ENCODE measurements at regions not wholly inside any gene's neighbourhood (a gene's known extent, or its start where the extent isn't known, plus 50 kb on each side); places are given as distances from the start of the nearest gene placed in this dataset.
A peak's percentile ranks its signal among the peaks of the same experiment; 100 is the strongest.
"Not testable (repeated sequence)": the region's sequence is repeated elsewhere in the genome, so short reads cannot be mapped to it uniquely, and the experiment has no call there.

DNA sequence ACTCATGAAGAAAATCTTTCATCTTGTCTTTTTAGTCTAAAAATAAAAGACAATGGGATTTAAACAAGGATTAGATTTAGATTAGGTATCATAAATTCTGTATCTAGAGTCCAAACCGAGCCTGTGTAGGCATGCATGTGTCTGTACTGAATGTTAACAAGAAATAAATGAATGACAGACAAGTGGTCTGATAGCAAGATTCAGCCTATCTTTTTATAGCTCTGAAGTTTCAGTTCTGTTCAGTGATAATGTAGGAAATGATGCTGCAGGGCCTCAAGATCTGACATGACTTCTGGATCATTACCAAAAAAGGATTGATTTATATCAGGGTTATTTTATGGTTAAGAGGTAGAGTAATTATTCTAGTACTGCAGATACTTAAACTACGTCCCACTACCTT is 137.0 kb upstream of the ATP5MC3 start:
- DNase-seq = no peak

DNA sequence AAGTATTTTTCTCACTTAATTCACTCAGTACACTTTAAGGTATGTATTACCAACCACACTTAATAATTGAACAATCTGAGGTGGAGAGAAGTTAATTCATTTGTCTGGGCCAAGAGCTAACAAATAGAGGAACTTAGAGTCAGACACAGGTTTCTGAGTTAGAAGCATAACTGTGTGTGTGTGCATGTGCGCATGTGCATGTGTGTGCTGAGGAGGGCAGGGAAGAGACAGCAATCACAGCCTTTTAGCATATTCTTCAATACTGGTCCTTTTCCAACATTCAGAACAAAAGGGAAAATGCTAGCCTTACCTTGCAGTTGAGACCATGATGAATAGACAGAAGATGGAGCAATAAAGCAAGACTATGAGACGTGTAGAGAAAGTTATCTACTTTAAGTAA is 136.2 kb upstream of the ATP5MC3 start:
- DNase-seq = no peak

DNA sequence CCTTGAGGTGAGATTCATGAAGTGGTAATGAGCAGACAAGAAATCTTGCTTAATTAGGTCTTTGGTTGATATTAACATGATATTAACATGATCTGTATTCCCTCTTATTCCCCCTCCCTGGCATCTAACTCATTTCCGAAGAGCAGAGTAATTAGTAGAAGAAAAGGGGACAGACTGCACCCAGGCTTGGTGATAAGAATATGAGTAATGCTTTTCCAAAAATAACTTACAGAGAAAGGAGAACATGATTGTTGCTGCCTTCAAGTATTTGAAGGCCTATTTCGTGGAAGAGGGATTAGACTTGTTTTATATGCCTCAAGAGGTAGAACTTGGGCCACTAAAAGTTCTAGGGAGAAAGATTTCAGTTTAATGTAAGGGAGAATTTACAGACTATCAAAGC is 130.6 kb upstream of the ATP5MC3 start:
- DNase-seq = no peak

DNA sequence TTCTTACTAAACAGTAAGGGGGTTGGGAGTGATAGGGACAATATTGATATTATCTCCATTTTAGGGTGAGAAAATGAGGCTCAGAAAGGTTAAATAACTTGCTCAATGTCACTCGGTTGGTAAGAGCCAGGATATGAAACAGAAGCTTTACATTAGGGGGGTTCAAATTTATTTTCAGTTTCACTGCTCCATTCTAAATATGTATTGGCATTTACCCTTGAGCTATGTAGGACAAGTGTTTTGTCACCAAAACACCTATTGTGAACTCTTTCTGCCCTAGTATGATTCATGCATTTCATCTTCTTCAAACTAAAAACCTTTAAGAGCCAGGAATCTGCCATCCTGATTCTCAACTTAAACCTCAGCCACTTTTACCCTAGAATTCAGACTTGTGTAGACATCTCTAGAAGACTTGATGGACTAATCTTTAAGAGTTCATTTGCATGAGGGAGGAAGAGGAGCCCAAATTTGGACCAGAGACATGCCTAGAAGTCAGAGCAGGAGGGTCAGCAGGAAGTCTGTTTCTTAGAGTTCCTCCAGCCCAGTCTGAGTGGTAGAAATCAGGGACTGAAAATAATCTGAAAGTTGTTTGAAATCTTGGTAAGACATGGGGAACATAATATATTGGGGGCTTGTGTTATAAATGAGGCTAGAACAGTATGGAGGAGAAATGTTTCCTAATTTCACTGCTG is 129.4 kb upstream of the ATP5MC3 start:
- no peak for DNase-seq

DNA sequence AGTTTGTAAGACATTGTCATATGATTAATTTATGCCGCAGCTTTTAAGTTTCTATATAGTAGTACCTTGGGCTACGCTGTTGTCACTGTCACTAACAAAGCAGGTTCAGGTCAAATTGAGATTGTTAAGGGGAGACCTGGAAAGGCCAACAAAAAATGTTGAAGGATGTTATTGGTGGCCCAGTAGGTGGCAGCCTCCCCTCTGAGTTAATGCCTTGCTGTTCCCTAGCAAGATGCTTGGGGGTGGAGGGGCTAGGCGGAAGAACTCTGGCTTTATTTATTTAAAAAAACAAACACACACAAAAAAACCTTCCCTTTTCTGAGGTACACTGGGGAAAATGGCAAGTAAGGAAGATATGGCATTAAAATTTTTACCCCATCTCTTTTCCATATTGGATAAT is 128.3 kb upstream of the ATP5MC3 start:
- DNase-seq = no peak

DNA sequence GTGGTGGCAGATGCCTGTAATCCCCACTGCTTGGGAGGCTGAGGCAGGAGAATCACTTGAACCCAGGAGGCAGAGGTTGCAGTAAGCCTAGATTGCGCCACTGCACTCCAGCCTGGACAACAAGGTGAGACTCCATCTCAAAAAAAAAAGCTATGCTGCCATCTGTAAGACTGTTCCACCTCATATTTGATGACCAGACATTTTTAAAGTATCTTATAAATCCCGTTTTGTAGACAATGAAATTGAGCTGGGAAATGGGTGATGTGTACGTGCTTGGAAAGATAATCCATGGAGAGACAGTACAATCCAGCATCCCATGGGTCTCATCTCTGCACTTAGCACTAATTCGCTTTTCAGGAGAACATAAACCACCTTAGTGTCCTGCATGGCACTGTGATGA is 126.5 kb upstream of the ATP5MC3 start:
- no peak for DNase-seq

DNA sequence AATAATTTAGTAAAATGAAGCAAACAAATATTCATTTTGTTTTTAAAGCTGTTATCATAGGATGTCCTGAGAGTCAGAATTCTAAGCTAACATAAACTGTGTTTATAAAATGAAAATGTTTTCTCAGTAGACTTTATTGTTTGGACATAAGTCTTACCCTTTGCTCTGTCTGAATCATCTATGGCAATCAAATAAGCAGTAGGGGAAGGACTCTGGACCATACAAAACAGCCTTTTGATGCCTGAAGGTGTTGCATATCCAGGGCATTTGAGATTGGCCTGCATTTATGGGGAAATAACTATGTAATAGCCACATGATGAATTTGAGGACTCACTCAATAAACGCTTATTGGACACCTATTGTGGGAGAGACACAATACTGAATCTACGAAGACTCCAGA is 123.0 kb upstream of the ATP5MC3 start:
- no peak for DNase-seq

DNA sequence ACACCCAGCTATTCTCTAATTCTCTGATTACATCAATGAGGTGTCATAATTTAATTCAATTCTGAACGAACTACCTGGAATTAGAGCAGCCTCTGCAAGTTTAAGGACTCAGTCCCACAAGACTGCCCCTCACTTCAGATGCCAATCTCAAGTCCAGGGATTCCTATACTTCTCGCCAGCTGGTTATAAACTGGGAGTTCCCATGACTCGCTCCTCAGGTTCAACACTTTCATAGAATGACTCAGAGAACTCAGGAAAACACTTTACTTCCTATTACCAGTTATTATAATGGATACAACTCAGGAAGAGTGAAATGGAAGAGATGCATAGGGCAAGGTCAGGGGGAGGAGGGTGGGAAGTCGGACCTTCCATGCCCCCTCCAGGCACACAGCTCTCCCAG is 112.3 kb upstream of the ATP5MC3 start:
- DNase-seq = no peak

DNA sequence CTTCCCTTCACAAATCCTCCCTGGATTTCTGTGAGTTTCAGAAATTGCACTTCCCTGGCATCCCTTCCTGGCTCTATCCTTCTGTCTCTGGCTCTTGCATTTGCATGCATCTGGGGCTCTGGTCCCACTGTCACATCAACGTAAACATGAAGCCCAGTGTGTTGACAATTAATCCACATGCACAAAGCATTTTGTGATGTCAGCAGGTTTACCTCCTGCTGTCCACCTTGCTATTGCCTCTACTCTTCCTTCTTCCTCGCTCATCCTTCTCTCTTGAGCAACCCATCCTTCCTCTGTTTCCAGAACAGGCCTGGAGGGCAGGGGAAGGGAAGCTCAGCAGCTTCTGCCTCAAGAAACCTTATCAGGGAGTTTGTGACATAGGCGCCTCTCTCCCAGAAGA is 111.7 kb upstream of the ATP5MC3 start:
- no peak for DNase-seq

DNA sequence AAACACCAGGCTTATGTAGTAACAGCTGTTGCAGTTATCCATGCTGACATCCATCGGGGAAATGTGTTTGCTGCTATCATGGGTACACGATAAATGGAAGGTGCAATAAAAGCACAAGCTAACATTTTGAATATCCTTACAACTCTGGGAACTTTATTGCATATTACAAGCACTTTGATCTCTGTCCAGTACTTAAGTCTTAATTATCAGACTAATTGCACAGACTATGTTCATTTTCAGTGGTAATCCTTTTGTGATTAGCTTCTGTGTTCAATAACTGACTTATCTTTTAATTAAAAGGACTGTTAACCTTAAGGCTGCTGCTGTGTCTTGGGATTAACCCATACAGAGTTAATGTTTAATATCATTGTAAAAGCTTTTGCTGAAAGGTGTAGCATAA is 101.4 kb upstream of the ATP5MC3 start:
- DNase-seq = no peak

DNA sequence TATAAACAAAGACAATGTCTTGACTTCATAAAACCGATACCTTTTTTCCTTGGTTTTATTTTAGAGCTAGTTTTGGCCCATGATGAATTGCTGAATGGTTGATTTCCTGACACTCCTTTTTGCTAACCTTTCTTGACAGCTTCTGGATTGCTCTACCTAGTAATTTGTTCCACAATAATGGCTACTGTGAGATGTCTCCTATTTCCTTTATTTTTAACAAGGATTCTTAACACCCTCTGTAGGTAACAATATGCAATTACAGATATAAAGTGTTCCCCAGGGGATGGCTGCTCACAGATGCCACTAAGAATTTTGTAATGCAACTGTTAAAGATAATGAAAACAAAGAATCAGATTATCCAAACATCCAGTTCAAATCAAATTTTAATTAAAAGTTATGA is 100.8 kb upstream of the ATP5MC3 start:
- peak in 1 of 2 experiments; percentile 82 for DNase-seq

DNA sequence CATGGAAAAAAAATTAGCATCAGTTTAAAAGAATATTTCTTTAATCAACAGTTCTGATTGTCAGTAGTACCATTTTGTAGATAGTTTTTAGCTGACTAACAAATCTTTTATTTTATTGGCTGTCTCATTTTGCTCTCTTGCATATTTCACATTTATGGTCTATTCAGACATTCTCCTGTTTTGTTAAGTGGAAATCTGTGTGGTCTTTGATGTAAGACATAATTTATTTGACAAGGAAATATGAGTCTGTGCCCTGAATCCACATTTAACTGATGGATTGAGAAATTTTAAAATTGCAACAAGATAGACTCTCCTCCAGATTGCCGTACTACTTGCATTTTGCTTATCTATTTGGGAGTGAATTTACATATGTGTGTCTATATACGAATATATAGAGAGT is 96.3 kb upstream of the ATP5MC3 start:
- no peak for DNase-seq

DNA sequence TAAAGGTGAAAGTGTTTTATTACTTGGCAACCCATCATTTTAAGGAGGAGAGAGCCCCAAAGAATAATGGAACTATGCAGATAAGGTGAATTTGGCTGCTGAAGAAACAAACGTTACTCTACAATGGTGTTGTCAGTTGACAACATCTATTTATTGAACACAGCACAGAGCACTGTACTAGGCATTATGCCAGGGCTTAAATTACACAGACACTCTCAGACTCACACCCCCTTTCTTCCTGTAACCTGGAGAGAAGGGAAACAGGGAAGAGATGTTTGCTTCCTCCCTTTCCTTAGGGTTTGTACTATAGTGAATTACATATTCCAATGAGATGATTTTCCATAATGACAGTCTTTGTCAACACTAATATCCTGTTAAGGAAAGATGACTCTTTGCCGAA is 94.0 kb upstream of the ATP5MC3 start:
- DNase-seq = no peak

DNA sequence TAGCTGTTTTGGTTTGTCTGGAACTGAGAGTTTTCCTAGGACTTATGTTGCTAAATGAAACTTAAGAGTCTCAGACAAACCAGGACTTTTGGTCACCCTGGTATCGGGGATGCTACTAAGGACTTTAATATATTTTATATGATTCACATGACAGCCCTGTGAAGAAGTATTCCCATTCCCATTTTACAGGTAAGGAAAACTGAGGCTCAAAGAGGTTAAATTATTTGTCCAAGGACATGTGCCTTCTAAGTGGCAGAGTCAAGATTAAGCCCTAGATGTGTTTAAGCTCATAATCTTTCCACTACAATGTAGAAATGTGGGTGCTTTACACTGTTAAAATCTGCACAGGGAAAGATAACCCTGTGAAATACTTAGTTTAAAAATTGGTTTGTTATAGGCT is 77.7 kb upstream of the ATP5MC3 start:
- no peak for DNase-seq

DNA sequence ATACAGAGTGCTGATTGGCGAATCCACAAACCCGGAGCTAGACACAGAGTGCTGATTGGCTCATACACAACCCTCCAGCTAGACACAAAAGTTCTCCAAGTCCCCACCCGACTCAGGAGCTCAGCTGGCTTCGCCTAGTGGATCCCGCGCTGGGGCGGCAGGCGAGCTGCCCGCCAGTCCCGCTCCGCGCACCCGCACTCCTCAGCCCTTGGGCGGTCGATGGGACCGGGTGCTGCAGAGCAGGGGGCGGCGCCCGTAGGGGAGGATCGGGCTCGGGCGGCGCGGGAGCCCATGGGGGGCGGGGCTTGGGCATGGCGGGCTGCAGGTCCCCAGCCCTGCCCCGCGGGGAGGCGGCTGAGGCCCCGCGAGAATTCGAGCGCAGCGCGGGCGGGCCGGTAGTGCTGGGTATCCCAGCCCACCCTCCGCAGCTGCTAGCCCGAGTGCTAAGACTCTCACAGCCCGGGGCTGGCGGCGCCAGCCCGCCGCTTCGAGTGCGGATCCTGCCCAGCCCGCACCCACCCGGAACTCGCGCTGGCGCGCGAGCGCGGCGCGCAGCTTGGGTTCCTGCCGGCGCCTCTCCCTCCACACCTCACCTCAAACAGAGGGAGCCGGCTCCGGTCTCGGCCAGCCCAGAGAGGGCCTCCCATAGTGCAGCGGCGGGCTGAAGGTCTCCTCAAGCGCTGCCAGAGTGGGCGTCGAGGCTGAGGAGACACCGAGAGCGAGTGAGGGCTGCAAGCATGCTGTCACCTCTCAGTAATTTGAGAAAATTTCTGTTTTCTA is 75.5 kb upstream of the ATP5MC3 start:
- no peak for DNase-seq

DNA sequence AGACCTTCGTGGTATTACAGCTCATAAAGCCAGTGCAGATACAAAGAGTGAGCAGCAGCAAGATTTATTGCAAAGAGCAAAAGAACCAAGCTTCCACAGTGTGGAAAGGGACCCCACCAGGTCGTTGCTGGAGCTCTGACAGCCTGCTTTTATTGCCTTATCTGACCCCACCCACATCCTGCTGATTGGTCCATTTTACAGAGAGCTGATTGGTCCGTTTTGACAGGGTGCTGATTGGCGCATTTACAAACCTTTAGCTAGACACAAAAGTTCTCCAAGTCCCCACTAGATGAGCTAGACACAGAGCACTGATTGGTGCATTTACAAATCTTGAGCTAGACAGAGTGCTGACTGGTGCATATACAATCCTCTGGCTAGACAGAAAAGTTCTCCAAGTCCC is 74.9 kb upstream of the ATP5MC3 start:
- DNase-seq = not testable (repeated sequence)

DNA sequence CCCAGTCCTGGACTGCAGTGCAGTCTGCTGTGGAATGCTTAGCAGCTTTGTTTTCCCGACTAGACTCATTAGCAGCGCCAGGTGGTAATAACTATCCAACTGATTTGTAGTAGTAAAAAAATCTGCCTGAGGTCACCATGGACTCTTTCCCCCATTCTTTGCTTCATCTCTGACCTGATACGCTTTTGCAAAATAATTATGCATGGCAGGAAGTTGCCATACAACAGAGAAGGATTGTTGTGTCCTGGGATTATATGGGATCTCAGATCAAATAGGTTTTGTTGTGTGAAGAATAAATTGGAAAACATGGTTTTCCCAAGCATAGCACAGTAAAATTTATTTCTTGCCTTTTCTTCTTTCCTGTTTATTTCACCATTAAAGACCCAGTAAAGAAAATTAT is 72.4 kb upstream of the ATP5MC3 start:
- no peak for DNase-seq

DNA sequence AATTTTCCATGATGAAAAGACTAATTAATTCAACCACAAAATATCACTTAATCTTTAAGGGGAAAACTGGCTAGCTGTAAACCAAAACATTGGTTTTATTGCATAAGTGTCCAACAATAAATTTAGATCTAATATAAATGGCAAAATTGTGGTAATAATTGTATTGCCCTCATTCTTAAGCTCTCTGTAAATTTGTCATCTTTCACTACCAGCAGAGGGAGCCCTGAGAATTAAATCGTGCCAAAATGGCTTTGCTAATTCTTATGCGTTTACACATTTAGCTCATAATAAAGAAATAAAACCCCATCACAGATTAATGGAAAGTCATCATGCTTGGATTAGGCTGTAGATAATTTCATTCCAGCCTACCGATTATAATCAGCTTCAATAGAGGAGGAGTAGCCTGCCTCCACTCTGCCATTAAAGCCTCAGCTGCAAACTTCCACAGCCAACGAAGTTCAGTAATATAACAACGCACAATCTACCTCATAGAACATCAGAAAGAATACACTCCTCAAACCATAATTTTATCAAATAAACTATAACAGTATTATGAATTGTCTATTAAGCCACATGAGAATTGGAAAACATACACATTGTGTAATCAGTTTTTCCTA is 70.0 kb upstream of the ATP5MC3 start:
- no peak for DNase-seq

DNA sequence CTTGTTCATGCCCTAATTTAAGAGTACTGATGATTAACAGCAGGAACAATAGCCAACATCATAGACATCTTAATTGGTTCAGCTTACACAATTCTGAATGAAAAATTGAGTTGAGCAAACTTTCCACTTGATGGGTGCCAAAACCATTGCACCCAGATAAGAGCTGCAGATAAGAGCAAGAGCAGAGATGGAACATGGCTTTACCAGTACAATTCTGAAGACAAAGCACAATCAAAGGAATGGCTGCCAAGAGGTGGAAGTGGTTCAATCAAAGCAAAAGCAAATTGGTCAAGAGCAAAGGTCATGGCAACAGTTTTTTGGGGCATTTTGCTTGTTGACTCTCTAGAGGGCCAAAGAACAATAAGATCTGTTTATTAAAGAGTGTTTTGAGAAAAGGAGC is 65.6 kb upstream of the ATP5MC3 start:
- no peak for DNase-seq

DNA sequence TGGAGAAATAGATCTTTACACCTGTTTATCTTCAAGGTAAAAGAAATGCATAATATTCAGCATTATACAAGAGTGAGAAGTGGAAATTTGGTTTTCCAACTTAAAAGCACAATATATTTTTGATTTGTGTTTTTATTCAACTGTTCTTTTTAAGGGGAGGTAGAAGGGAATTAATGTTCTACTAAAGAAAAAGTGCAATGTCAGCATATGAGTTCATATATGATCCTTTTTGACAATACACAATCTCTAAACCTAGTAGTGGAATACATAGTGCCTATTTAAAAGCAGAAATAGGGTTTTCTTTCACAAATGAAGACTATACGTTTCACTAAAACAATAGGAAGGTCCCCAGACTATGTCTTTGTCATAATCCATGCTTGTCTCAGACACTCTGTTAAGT is 63.2 kb upstream of the ATP5MC3 start:
- no peak for DNase-seq

DNA sequence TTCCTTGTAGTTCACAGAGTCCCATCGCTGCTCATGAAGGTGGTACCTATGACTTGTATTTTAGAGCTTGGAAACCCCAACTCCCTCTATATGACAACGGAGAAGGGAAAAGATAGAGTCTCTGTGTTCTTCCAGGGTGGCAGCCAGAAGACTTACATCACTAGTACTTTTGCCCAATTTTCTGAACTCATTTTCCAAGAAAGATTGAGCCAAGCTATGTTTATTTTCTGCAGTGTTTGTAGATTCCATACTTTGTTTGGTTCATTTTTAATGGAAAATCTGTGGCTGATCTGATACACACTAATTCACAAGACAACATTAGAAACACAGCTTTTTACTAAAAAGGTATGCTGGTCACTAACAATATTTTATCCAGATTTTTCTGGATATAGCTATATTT is 60.2 kb upstream of the ATP5MC3 start:
- DNase-seq = no peak

DNA sequence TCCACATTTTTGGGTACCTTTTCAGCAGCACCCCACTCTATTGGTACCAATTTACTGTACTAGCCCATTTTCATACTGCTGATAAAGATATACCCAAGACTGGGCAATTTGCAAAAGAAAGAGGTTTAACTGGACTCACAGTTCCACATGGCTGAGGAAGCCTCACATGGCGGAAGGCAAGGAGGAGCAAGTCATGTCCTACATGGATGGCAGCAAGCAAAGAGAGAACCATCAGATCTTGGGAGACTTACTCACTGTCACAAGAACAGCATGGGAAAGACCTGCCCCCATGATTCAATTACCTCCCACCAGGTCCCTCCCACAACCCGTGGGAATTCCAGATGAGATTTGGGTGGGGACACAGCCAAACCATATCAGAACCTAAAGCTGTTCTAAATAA is 58.5 kb upstream of the ATP5MC3 start:
- DNase-seq = not testable (repeated sequence)

DNA sequence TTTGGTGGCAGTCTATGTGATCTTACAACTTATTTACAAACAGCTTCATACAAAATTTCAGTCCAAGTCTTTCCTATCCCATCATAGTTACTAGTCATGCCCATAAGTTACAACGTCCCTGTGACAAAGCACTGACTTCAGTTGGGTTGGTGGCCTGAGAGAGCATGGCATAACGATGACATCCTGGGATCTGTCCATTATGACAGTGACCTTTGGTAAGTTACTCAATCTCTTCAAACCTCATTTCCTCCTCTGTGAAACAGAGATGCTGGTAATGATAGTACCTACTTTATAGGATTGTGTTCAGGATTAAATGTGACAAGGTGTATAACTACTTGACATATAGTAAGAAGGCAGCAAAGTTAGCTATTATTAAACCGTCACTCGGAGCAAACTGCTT is 55.4 kb upstream of the ATP5MC3 start:
- DNase-seq = no peak

DNA sequence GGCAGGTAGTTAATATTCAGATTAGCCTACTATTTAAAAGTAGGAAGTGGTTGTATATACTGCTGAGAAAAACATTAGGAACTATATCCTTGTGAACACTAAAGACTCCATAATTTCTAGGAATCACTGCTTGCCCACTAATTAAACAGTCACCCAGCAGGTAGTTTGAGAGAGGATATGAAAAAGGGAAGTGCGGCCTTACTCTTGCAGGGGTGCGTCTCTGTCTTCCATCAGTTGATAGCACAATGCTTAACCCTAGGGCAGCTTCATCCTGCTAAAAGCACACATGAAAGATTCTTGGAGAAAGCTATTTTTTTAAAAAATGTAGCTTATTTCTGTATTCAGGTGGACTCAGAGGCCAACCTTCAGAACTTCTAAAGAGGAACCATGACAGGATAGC is 53.1 kb upstream of the ATP5MC3 start:
- DNase-seq = no peak

Measured in cerebellar nuclear complex (tissue), 1 donor.